OCI-LY3 (cell line): ENCODE measurements at regions not wholly inside any gene's neighbourhood (a gene's known extent, or its start where the extent isn't known, plus 50 kb on each side); places are given as distances from the start of the nearest gene placed in this dataset.

Experiments
- H2AFZ ChIP-seq: fragments of 200-600, 300-600 bp; shearing (Covaris generic); 2 replicates; pipeline ENCODE4 v1.6.0; 2014; ENCODE audit warnings: antibody characterized with exemption, low read depth, low read length
- H3K27ac ChIP-seq: fragments of 200-600, 300-600 bp; sonication (generic); 2 replicates; pipeline ENCODE4 v1.5.1; 2014; ENCODE audit warnings: mild to moderate bottlenecking, low read length, moderate library complexity, mixed read lengths
- H3K27me3 ChIP-seq: fragments of 200-600, 300-600 bp; sonication (generic); 2 replicates; pipeline ENCODE4 v1.6.1; 2014; ENCODE audit warnings: low read depth, low read length, mixed read lengths
- H3K36me3 ChIP-seq: fragments of 200-600, 300-600 bp; sonication (generic); replicated peaks from 2 replicates; pipeline ENCODE3; 2014; ENCODE audit warnings: low read depth, low read length, mixed read lengths
- H3K4me1 ChIP-seq: fragments of 300-600, 200-600 bp; sonication (generic); 2 replicates; pipeline ENCODE4 v1.6.1; 2014; ENCODE audit warnings: low read length, mixed read lengths
- H3K4me2 ChIP-seq: fragments of 200-600, 300-600 bp; sonication (generic); 2 replicates; pipeline ENCODE4 v1.6.1; 2014; ENCODE audit warnings: low read length, mixed read lengths
- H3K4me3 ChIP-seq: fragments of 300-600, 200-600 bp; sonication (generic); 2 replicates; pipeline ENCODE4 v1.5.1; 2014; ENCODE audit warnings: antibody characterized with exemption, mild to moderate bottlenecking, low read length, moderate library complexity
- H3K79me2 ChIP-seq: fragments of 300-600, 200-600 bp; shearing (Covaris generic); 2 replicates; pipeline ENCODE4 v1.6.1; 2014; ENCODE audit warnings: mild to moderate bottlenecking, low read length, mixed read lengths
- H3K9ac ChIP-seq: fragments of 300-600, 200-600 bp; shearing (Covaris generic); 2 replicates; pipeline ENCODE4 v1.6.0; 2014; ENCODE audit warnings: mild to moderate bottlenecking, low read length, moderate library complexity
- H3K9me3 ChIP-seq: fragments of 200-600, 300-600 bp; shearing (Covaris generic); 2 replicates; pipeline ENCODE4 v1.6.1; 2014; ENCODE audit warnings: low read length, mixed read lengths; ENCODE audit not compliant: insufficient read depth
- H4K20me1 ChIP-seq: fragments of 200-600, 300-600 bp; sonication (generic); 2 replicates; pipeline ENCODE4 v1.6.1; 2016; ENCODE audit warnings: low read length, mixed read lengths; ENCODE audit not compliant: insufficient read depth
- CTCF ChIP-seq: fragments of 200-600, 300-600 bp; sonication (generic); IDR thresholded peaks from 2 replicates; pipeline ENCODE4 v1.5.1; 2014; ENCODE audit warnings: antibody characterized with exemption, low read length, low read depth
- EZH2phosphoT487 ChIP-seq: fragments of 200-600 bp; shearing (Covaris generic); IDR thresholded peaks from 2 replicates; pipeline ENCODE4 v1.6.1; 2018; ENCODE audit warnings: antibody characterized with exemption, mixed run types, low read depth

DNA sequence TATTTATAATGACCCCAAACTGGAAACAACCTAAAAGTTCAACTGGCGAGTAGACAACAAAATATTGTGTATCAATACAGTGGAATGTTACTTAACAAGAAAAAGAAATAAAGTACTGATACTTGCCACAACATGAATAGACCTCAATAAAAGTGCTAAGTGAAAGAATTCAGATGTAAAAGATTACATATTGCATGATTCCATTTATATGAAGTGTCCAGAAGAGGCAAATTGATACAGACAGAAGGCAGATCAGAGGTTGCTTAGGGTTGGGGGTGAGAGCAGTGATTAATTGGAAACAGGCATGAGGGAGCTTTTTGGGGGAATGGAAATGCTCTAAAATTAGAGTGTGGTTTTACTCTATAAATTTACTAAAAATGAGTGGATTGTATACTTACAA lies 183.3 kb downstream of the SATB1 start:
- TF ChIP-seq CTCF (no peak), EZH2phosphoT487 (no peak)
- H3K9me3 ChIP-seq = no peaks in the 10 kb centered on the region
- no peaks in the 10 kb centered on the region for H3K36me3 ChIP-seq
- H3K4me3 ChIP-seq = no peak overlapping the region
- H3K9ac ChIP-seq = no peak overlapping the region
- H3K27me3 ChIP-seq = peaks cover 39% of the 10 kb centered on the region
- H3K27ac ChIP-seq = no peak overlapping the region
- H3K79me2 ChIP-seq = no peaks in the 10 kb centered on the region
- peaks cover 43% of the 10 kb centered on the region for H3K4me1 ChIP-seq
- no peaks in the 10 kb centered on the region for H4K20me1 ChIP-seq
- no peak overlapping the region for H2AFZ ChIP-seq
- H3K4me2 ChIP-seq = no peak overlapping the region

DNA sequence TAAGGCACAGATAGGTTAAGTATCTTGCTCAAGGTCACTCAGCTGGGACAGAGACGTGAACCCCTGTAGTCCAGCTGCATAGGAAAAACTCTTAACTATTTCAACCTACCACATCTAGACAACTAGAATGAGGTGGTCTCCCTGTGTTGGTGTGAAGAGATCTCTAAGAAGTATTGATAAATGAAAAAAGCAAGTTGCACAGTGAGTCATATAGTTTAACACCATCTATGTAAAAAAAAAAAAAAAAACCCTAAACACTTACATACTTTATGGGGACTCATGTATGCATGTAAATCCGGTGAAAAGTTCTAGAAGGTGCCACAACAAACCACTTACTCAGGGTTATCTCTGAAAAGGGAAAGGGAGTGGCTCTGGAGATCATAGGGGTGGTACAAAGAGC lies 185.5 kb downstream of the SATB1 start:
- TF ChIP-seq EZH2phosphoT487 (no peak), CTCF (no peak)
- Histone ChIP-seq H3K79me2 (no peaks in the 10 kb centered on the region), H3K27ac (no peak overlapping the region), H3K36me3 (no peaks in the 10 kb centered on the region), H3K9me3 (no peaks in the 10 kb centered on the region), H2AFZ (no peak overlapping the region), H3K27me3 (peaks cover 33% of the 10 kb centered on the region), H3K4me2 (0 out of 2 replicates have a peak overlapping the region, but pooled peaks have one; percentile 15), H3K9ac (no peak overlapping the region), H3K4me1 (peaks cover 44% of the 10 kb centered on the region), H3K4me3 (no peak overlapping the region), H4K20me1 (no peaks in the 10 kb centered on the region)

- TF ChIP-seq CTCF = no peak
- no peak for TF ChIP-seq EZH2phosphoT487
- Histone ChIP-seq H3K4me1 (peaks cover 44% of the 10 kb centered on the region), H3K36me3 (no peaks in the 10 kb centered on the region), H2AFZ (no peak overlapping the region), H3K79me2 (no peaks in the 10 kb centered on the region), H3K9ac (no peak overlapping the region), H4K20me1 (no peaks in the 10 kb centered on the region), H3K27ac (no peak overlapping the region), H3K9me3 (no peaks in the 10 kb centered on the region), H3K4me2 (peak overlapping the region; percentile 15), H3K27me3 (peaks cover 28% of the 10 kb centered on the region), H3K4me3 (no peak overlapping the region)
Observed at GRCh38 chr3:18238746-18239331, 186.3 kb downstream of the SATB1 start.

DNA sequence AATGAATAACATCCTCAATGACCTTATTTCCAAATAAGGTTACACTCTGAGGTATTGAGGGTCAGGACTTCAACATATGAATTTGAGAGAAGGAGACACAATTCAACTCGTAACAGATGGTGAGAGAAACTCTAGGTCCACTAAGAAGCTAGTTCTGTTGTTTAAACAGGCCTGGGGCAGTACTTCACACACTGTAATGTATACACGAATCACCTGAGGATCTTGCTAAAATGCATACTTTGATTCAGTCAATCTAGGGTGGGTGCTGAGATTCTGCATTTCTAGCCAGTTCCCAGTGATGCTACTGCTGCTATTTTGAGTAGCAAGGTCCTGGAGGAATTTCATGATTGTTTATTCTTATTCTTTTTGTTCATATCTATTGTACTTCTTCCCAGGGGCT lies 186.8 kb downstream of the SATB1 start:
- Histone ChIP-seq H2AFZ (no peak overlapping the region), H3K9me3 (no peaks in the 10 kb centered on the region), H3K4me3 (no peak overlapping the region), H3K27me3 (peaks cover 25% of the 10 kb centered on the region), H3K4me2 (peak overlapping the region; percentile 15; the same call in 1 of the 2 replicates), H3K79me2 (no peaks in the 10 kb centered on the region), H3K9ac (no peak overlapping the region), H3K4me1 (peaks cover 44% of the 10 kb centered on the region), H3K27ac (no peak overlapping the region), H3K36me3 (no peaks in the 10 kb centered on the region), H4K20me1 (no peaks in the 10 kb centered on the region)
- no peak for TF ChIP-seq CTCF
- TF ChIP-seq EZH2phosphoT487 = no peak
